GM19351 (cell line): ENCODE measurements at regions not wholly inside any gene's neighbourhood (a gene's known extent, or its start where the extent isn't known, plus 50 kb on each side); places are given as distances from the start of the nearest gene placed in this dataset.

Source experiments
- ATAC-seq: cut with Tn5 transposase; IDR thresholded peaks from one replicate; pipeline ENCODE4 v1.9.1; 2021; ENCODE audit warnings: mild to moderate bottlenecking, moderate library complexity; ENCODE audit not compliant: unreplicated experiment

- no peak for ATAC-seq
Measured at GRCh38 chr3:137061186-137061585, 103.4 kb downstream of the IL20RB start.

DNA sequence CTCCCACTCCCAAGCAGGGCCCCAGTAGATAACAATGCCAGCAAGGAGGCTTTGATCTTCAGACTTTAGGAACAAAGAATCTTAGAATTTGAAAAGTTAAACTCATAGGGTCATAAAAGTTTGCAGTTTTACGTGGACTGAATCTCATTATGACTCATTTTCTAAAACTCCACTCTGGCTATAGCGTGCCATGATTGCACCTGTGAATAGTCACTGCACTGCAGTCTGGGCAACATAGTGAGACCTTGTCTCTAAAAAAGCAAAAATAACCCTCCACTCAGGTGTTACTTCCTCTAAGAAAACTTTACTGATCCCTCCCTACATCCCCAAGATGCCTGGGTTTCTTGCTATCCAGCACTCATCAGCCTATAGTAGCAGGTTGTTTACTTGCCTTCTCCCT lies 104.5 kb downstream of the IL20RB start:
- peak; percentile 84 for ATAC-seq

- ATAC-seq: no peak
Measured at GRCh38 chr3:137065381-137065780, 107.6 kb downstream of the IL20RB start.

GRCh38 chr3:137066092-137066491 lies 108.3 kb downstream of the IL20RB start:
- no peak for ATAC-seq

GRCh38 chr3:137071104-137071503 lies 113.3 kb downstream of the IL20RB start:
- no peak for ATAC-seq

GRCh38 chr3:137075020-137075419 lies 117.2 kb downstream of the IL20RB start:
- ATAC-seq: no peak

DNA sequence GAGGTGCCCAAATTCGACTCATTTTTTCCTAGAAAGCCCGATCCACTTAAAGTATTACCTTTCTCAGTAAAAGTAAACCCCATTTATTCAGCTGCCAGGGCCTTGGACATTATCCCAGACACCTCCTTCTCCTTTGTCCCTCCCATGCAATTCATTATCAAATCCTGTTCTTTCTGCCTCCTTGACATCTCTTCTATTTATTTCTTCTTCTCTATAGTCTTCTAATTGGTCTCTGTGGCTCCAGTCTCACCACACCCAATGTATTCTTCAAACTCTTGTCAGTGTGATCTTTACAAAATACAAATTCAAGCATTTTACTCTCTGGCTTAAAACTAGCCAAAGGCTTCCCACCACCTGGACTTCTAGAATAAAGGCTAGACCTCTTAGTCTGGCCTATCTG lies 120.3 kb downstream of the IL20RB start:
- no peak for ATAC-seq

DNA sequence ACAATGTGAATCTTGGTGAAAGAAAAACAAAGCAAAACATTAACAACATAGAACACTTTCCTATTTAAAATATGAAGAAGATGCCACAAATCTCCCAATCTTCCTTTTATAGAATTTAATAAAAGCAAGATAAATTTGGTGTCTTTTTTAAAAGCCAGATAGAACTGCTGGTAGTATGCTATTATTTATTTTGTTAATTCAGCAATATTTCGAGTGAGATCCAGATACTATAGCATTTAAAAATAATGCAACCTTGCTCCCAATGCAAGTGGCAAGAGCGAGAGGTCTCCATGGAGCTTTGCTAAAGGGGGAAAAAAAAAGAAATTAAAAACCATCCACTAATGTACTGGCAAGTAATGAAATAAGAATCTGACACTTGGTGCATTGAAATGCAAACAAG lies 121.8 kb downstream of the IL20RB start:
- no peak for ATAC-seq

- ATAC-seq: no peak
Measured at GRCh38 chr3:137081711-137082110, 123.9 kb downstream of the IL20RB start.

DNA sequence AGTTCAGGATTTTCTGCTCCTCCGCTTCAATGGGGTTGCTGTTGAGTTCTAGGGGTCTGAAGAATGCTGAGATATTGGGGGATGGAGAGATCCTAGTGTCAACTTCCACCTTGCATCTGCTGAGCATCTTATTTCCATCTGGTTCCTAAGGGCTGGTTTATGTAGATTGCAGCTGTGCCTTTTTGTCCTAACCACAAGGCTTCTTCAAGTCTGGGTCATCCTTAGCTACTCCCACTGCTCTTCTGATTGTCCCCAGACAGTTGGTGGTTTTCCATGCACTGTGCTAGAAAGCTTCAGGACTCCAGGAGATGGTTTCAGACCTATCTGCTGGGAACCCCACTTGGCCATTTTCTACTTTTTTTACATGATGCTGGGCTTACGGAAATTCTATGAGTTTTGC lies 125.0 kb downstream of the IL20RB start:
- no peak for ATAC-seq

DNA sequence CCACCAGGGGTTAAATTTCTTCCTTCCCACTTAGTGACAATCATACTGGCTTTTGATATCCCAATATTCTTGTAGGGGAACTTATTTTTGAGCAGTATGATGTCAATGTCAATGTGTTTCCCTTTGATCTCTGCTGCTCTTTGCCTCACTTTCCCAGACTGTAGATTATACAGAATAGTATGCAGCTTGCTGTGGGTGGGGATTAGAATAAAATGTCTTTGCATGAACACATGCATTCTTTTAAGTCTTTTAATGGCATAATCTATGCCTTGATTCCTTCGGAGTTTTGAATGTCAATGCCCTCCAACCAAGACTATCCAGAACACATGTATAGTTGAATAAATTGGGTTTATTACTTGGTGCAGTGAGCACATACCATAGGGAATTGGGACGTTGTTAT lies 125.5 kb downstream of the IL20RB start:
- no peak for ATAC-seq

- no peak for ATAC-seq
Measured at GRCh38 chr3:137084586-137084985, 126.8 kb downstream of the IL20RB start.

GRCh38 chr3:137097386-137097785 lies 139.6 kb downstream of the IL20RB start:
- ATAC-seq: no peak

DNA sequence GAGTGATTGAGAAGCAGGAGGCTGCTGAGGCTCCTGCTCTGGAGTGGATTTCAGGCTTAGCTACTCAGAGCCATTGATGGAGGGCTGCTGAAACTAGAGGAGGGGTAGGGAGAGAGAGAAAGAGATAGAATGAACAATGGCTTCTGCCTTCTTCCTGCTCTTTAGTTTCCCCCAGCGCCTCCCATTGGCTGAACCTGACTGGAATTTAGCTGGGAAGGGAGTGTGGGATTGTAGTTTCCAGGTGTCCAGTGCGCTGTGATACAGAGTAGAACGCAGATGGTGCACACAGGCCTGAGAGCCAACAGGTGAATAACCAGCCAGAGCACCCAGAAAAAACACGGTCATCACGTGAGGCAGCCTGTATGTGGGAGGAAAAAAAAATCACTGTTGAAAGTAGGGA lies 140.1 kb downstream of the IL20RB start:
- no peak for ATAC-seq

GRCh38 chr3:137099364-137100219 lies 141.8 kb downstream of the IL20RB start:
- ATAC-seq: no peak

GRCh38 chr3:137100326-137100725 lies 142.5 kb downstream of the IL20RB start:
- no peak for ATAC-seq

DNA sequence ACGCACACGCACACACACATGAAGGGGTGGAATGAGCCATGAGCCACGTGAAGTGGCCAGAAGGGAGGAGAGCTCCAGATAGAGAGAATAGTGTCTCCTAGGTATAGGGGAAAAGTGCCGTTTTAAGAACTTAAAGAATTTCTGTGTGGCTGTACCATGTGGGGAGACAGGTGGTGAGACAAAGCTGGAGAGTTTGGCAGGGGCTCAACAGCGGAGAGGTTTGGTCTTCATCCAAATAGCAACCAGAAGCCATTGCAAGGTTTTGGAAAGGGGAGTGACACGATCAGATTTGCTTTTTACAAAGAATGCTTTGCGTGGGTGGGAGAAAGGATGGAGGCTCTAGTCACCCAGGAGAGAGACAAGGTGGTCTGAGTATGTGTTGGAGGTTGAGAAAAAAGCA lies 146.0 kb downstream of the IL20RB start:
- ATAC-seq: no peak

GRCh38 chr3:137105277-137105977 lies 147.6 kb downstream of the IL20RB start:
- ATAC-seq: peak; percentile 79

DNA sequence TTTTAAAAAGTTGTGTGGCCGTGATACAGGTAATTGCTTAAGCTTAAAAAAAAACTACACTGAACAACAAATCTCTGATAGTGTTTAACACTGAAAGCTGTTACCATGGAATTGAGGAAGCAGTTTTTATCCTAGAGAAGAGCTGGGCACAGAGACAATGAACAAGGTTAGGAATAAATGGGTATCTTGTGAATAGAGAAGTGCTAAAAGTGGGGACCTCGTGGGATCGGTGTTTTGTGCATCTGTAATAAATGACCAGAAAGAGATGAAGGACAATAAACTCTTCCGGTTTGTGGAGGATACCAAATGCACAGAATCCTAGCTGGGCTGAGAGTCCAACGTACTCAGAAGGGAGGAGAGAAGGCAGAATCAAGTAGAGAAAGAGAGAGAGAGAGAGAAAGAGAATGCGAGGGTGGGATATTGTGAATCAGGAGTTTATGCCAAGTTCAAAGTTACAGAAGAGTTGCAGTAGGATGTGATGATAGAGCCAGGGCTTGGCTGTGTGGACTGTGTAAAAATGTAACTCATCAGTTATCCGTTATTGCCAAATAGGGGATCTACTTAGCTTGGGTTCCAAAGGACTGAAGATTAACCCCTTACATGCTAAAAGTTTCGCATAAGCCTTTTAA lies 148.9 kb downstream of the IL20RB start:
- no peak for ATAC-seq

GRCh38 chr3:137108699-137109440 lies 151.1 kb downstream of the IL20RB start:
- no peak for ATAC-seq

- peak; percentile 95 for ATAC-seq
Measured at GRCh38 chr3:137110392-137110996, 152.7 kb downstream of the IL20RB start.
